Breast epithelium (tissue), 4 donors: ENCODE measurements at regions not wholly inside any gene's neighbourhood (a gene's known extent, or its start where the extent isn't known, plus 50 kb on each side); places are given as distances from the start of the nearest gene placed in this dataset.
"Not testable (repeated sequence)": the region's sequence is repeated elsewhere in the genome, so short reads cannot be mapped to it uniquely, and the experiment has no call there.

Source experiments
- DNase-seq, 2 donors: peaks; one replicate each; pipeline ENCODE4 v3.0.0-alpha.2; 2019; ENCODE audit warnings: low spot score in 2 of 2
- H3K27ac ChIP-seq, 2 donors: fragments of 200-600 bp; sonication (generic) in 1 of 2; one replicate each; pipeline ENCODE4 v1.5.1; 2016 to 2019; ENCODE audit warnings: mild to moderate bottlenecking in 1 of 2
- H3K27me3 ChIP-seq, 2 donors: fragments of 200-600 bp; sonication (generic) in 1 of 2; one replicate each; pipeline versions ENCODE4 v1.5.1 to v1.6.0; 2017 to 2019; ENCODE audit warnings: control low read depth in 1 of 2, mild to moderate bottlenecking in 1 of 2
- H3K36me3 ChIP-seq: fragments of 200-600 bp; one replicate; pipeline ENCODE4 v1.5.1; 2019
- H3K4me1 ChIP-seq, 2 donors: fragments of 200-600 bp; sonication (generic); one replicate each; pipeline ENCODE4 v1.5.1; 2016 to 2019; ENCODE audit warnings: control low read depth in 1 of 2
- H3K4me3 ChIP-seq, 3 donors: fragments of 200-600 bp; sonication (generic); 1 replicate in 2 of 3; 2 replicates in 1 of 3; pipeline ENCODE4 v1.5.1; 2016 to 2019; ENCODE audit warnings: mild to moderate bottlenecking in 3 of 3, moderate library complexity in 2 of 3
- H3K9me3 ChIP-seq, 2 donors: fragments of 200-600 bp; sonication (generic) in 1 of 2; one replicate each; pipeline ENCODE4 v1.5.1; 2016 to 2019; ENCODE audit warnings: control low read depth in 1 of 2
- POLR2A ChIP-seq: fragments of 450-650 bp; IDR thresholded peaks from one replicate; pipeline ENCODE4 v1.6.1; 2016; ENCODE audit warnings: antibody characterized with exemption, mild to moderate bottlenecking, moderate library complexity
- POLR2AphosphoS5 ChIP-seq, 3 donors: sonication (generic); formaldehyde crosslinking; IDR thresholded peaks; one replicate each; pipeline ENCODE4 v1.6.1; 2017; ENCODE audit warnings: antibody characterized with exemption in 3 of 3
- intact Hi-C: fragments of 100-400 bp; cut with DNase I; formaldehyde crosslinking; loops from one replicate; pipeline ENCODE4 v1.15.1; 2023; ENCODE audit warnings: low total_unique reads
- TF ChIP-seq, protein P1 (sequence below), 3 donors: fragments of 450-650 bp; IDR thresholded peaks; one replicate each; pipeline ENCODE4 v1.5.1; 2016 to 2017; ENCODE audit warnings: antibody characterized with exemption in 3 of 3, mild to moderate bottlenecking in 3 of 3, moderate library complexity in 3 of 3

DNA sequence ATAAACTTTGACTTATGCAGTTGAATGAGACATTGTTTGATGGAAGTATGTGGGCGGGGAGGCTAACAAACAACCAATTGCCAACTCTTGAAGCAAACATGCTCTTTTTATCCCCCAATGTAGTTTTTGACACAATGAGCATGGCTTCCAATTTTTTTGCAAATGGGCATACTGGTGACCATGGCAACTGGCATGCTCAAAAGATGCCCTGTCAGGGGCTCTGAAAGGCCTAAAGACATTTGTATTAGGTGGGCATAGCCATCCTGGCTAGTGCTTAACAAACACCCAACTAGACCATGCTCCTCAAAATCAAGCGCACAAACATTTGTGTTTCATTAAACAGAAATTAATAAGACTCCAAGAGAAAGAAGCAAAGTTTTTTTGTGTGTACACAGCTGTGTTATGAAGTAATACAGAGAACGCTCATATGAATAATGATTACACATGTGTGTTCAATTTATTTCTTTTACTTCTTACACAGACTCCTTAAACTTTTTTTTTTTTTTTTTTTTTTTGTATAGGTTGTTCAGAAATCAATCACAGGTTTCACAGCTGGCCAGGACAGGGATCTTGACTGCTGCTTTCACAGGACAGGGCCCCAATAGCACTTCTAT is 95.6 kb downstream of the DLEU7 start:
- H3K9me3 ChIP-seq = no peaks in the 10 kb centered on the region
- DNase-seq = no peak
- H3K4me3 ChIP-seq = no peak overlapping the region
- H3K4me1 ChIP-seq = no peaks in the 10 kb centered on the region
- no peaks in the 10 kb centered on the region for H3K27me3 ChIP-seq
- intact Hi-C loops = loop anchor here (5.0 kb wide), 1 partner anchor 1071 kb away; no protein-coding TSS in a partner anchor
- H3K27ac ChIP-seq = no peak overlapping the region
- TF ChIP-seq POLR2A (no peak), POLR2AphosphoS5 (IDR thresholded peaks at IDR 0.05) (no peak)
- TF ChIP-seq, protein P1, sequence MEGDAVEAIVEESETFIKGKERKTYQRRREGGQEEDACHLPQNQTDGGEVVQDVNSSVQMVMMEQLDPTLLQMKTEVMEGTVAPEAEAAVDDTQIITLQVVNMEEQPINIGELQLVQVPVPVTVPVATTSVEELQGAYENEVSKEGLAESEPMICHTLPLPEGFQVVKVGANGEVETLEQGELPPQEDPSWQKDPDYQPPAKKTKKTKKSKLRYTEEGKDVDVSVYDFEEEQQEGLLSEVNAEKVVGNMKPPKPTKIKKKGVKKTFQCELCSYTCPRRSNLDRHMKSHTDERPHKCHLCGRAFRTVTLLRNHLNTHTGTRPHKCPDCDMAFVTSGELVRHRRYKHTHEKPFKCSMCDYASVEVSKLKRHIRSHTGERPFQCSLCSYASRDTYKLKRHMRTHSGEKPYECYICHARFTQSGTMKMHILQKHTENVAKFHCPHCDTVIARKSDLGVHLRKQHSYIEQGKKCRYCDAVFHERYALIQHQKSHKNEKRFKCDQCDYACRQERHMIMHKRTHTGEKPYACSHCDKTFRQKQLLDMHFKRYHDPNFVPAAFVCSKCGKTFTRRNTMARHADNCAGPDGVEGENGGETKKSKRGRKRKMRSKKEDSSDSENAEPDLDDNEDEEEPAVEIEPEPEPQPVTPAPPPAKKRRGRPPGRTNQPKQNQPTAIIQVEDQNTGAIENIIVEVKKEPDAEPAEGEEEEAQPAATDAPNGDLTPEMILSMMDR (IDR thresholded peaks at IDR 0.05) = no peak
- no peaks in the 10 kb centered on the region for H3K36me3 ChIP-seq

DNA sequence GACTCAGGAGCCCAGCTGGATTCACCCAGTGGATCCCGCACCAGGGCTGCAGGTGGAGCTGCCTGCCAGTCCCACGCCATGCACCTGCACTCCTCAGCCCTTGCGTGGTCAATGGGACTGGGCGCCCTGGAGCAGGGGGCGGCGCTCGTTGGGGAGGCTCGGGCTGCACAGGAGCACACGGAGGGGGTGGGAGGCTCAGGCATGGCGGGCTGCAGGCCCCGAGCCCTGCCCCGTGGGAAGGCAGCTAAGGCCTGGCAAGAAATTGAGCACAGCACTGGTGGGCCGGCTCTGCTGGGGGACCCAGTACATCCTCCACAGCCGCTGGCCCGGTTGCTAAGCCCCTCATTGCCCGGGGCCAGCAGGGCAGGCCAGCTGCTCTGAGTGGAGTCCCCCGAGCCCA is 90.3 kb downstream of the DLEU7 start:
- H3K9me3 ChIP-seq, H3K27ac ChIP-seq, H3K4me1 ChIP-seq, H3K36me3 ChIP-seq, H3K4me3 ChIP-seq, H3K27me3 ChIP-seq, intact Hi-C loops, DNase-seq: not testable (repeated sequence)

DNA sequence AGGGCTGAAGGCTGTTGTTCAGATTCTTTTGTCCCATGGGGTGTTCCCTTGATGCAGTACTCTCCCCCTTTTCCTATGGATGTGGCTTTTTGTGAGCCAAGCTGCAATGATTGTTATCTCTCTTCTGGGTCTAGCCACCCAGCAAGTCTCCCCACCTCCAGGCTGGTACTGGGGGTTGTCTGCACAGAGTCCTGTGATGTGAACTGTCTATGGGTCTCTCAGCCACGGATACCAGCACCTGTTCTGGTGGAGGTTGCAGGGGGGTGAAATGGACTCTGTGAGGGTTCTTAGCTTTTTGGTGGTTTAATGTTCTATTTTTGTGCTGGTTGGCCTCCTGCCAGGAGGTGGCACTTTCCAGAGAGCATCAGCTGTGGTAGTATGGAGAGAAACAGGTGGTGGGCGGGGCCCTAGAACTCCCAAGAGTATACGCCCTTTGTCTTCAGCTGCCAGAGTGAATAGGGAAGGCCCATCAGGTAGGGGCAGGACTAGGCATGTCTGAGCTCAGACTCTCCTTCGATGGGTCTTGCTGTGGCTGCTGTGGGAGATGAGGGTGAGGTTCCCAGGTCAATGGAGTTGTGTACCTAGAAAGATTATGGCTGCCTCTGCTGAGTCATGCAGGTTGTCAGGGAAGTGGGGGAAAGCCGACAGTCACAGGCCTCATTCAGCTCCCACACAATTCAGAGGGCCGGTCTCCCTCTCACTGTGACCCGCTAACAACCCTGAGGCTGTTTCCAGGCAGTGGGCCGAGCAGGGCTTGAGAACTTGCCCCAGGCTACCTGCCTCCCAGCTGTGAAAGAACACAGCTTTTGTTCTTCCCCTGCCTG is 87.4 kb downstream of the DLEU7 start:
- H3K27ac ChIP-seq, H3K4me1 ChIP-seq, H3K9me3 ChIP-seq, H3K4me3 ChIP-seq, DNase-seq, intact Hi-C loops, H3K27me3 ChIP-seq, H3K36me3 ChIP-seq: not testable (repeated sequence)

DNA sequence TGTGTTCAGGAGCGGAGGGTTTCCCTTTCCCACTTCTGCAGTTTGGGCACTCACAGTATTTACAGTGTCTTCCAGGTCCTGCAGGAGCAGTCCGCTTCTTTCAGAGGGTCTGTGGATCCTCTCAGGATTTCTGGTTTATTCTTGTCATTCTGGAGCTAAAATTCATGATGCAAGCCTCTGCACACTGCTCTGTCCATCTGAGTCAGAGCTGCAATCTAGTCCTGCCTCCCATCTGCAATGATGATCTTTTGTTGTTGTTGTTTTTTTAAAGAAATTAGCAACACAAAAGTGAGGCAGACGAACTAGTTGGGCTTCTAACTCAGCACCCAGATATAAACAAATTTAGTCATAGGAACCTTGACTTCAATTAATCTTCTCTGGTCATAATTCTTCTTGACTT is 86.5 kb downstream of the DLEU7 start:
- Histone ChIP-seq H3K4me3 (no peak overlapping the region), H3K27me3 (no peaks in the 10 kb centered on the region), H3K36me3 (no peaks in the 10 kb centered on the region), H3K4me1 (no peaks in the 10 kb centered on the region), H3K27ac (no peak overlapping the region), H3K9me3 (no peaks in the 10 kb centered on the region)
- DNase-seq = no peak
- intact Hi-C loops = no loop called here
- TF ChIP-seq POLR2A (no peak), POLR2AphosphoS5 (IDR thresholded peaks at IDR 0.05) (no peak)
- TF ChIP-seq, protein P1 (IDR thresholded peaks at IDR 0.05) = no peak

DNA sequence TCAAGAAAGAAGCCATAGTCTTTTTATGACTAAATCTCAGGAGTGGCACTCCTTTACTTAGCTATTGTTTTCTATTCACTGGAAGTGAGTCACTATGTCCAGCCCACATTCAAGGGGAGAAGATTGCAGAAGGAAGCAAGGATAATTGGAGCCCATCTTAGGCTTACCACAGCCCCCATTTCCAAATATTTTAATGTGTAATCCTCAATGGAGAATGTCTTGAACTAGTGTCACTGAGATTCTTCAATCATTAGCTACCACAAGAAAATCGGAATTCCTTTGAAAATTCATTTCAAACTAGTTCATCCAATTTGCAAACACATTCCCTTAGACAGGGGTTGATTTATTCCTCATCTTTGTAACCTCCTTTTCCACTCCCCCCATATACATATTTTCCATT is 84.7 kb downstream of the DLEU7 start:
- Histone ChIP-seq H3K27me3 (no peaks in the 10 kb centered on the region), H3K36me3 (no peaks in the 10 kb centered on the region), H3K4me3 (no peak overlapping the region), H3K27ac (no peak overlapping the region), H3K9me3 (no peaks in the 10 kb centered on the region), H3K4me1 (no peaks in the 10 kb centered on the region)
- no peak for DNase-seq
- intact Hi-C loops = no loop called here
- TF ChIP-seq POLR2A (no peak), POLR2AphosphoS5 (IDR thresholded peaks at IDR 0.05) (no peak)
- TF ChIP-seq, protein P1 (IDR thresholded peaks at IDR 0.05) = no peak

DNA sequence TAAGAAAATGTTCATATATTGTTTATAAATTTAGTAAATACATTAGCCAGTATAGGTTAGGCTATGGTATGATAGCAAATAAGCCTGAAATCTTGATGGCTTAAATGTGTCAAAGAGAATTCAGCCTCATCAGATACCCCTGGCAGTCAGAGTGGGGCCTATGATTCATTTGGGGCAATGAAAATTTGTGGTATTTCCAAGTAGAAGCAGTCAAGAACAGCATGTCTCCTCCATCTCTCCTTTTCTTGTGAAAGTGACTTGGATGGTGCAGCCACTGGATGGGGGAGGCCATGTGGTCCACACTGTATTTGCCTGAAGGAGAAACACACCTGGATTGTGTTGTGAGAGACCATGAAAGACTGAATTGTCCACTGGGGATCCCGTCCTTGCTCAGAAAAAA is 82.7 kb downstream of the DLEU7 start:
- Histone ChIP-seq H3K4me1 (no peaks in the 10 kb centered on the region), H3K36me3 (no peaks in the 10 kb centered on the region), H3K4me3 (no peak overlapping the region), H3K9me3 (no peaks in the 10 kb centered on the region), H3K27ac (no peak overlapping the region), H3K27me3 (no peaks in the 10 kb centered on the region)
- TF ChIP-seq POLR2A (no peak), POLR2AphosphoS5 (IDR thresholded peaks at IDR 0.05) (no peak)
- TF ChIP-seq, protein P1 (IDR thresholded peaks at IDR 0.05) = no peak
- no peak for DNase-seq
- intact Hi-C loops = no loop called here
